TTC549 (cell line): ENCODE measurements at regions not wholly inside any gene's neighbourhood (a gene's known extent, or its start where the extent isn't known, plus 50 kb on each side); places are given as distances from the start of the nearest gene placed in this dataset.
"Not testable (repeated sequence)": the region's sequence is repeated elsewhere in the genome, so short reads cannot be mapped to it uniquely, and the experiment has no call there.

ENCODE experiments used
- FAIRE-seq: peaks from 2 replicates; lab custom pipeline; 2012; peaks lifted over from hg19 to GRCh38; lab: Jason Lieb, UNC

- FAIRE-seq, result no peak
Observed at GRCh38 chr3:137460944-137461343, 303.2 kb upstream of the SOX14 start.

GRCh38 chr3:137463131-137463530 is 301.0 kb upstream of the SOX14 start:
- no peak for FAIRE-seq

GRCh38 chr3:137464341-137464740 is 299.8 kb upstream of the SOX14 start:
- no peak for FAIRE-seq

GRCh38 chr3:137468446-137468845 is 295.7 kb upstream of the SOX14 start:
- FAIRE-seq, result no peak

- no peak for FAIRE-seq
Observed at GRCh38 chr3:137469263-137469662, 294.9 kb upstream of the SOX14 start.

- FAIRE-seq, result no peak
Observed at GRCh38 chr3:137471130-137471529, 293.0 kb upstream of the SOX14 start.

- no peak for FAIRE-seq
Observed at GRCh38 chr3:137471558-137472204, 292.4 kb upstream of the SOX14 start.

GRCh38 chr3:137477614-137478013 is 286.5 kb upstream of the SOX14 start:
- no peak for FAIRE-seq

- FAIRE-seq, result no peak
Observed at GRCh38 chr3:137509354-137510045, 254.6 kb upstream of the SOX14 start.

- FAIRE-seq, result no peak
Observed at GRCh38 chr3:137511655-137512054, 252.5 kb upstream of the SOX14 start.

- no peak for FAIRE-seq
Observed at GRCh38 chr3:137514853-137515252, 249.3 kb upstream of the SOX14 start.

- FAIRE-seq, result no peak
Observed at GRCh38 chr3:137519602-137520001, 244.5 kb upstream of the SOX14 start.

- FAIRE-seq, result no peak
Observed at GRCh38 chr3:137524751-137525150, 239.4 kb upstream of the SOX14 start.

GRCh38 chr3:137525471-137525870 is 238.6 kb upstream of the SOX14 start:
- no peak for FAIRE-seq

- no peak for FAIRE-seq
Observed at GRCh38 chr3:137542049-137542448, 222.1 kb upstream of the SOX14 start.

- FAIRE-seq, result no peak
Observed at GRCh38 chr3:137554242-137554641, 209.9 kb upstream of the SOX14 start.

- FAIRE-seq, result no peak
Observed at GRCh38 chr3:137568880-137569279, 195.2 kb upstream of the SOX14 start.

- FAIRE-seq, result no peak
Observed at GRCh38 chr3:137572931-137573330, 191.2 kb upstream of the SOX14 start.

- no peak for FAIRE-seq
Observed at GRCh38 chr3:137582484-137582883, 181.6 kb upstream of the SOX14 start.

- no peak for FAIRE-seq
Observed at GRCh38 chr3:137583256-137583655, 180.9 kb upstream of the SOX14 start.

GRCh38 chr3:137588871-137589270 is 175.2 kb upstream of the SOX14 start:
- FAIRE-seq, result no peak

- FAIRE-seq, result not testable (repeated sequence)
Observed at GRCh38 chr3:137595415-137595814, 168.7 kb upstream of the SOX14 start.

GRCh38 chr3:137610723-137611122 is 153.4 kb upstream of the SOX14 start:
- no peak for FAIRE-seq

GRCh38 chr3:137612291-137612690 is 151.8 kb upstream of the SOX14 start:
- no peak for FAIRE-seq
